ENCODE measurements at regions not wholly inside any gene's neighbourhood (a gene's known extent, or its start where the extent isn't known, plus 50 kb on each side); places are given as distances from the start of the nearest gene placed in this dataset.

GRCh38 chr11:42727879-42728278 lies 583.9 kb upstream of the API5 start:
- TF ChIP-seq CTCF (conservative IDR thresholded peaks at IDR 0.05 in 1 of 2, IDR thresholded peaks at IDR 0.05 in 1 of 2; ENCODE audit: low read depth in 1 of 2, low read length in 2 of 2) (no peak), EZH2 (IDR thresholded peaks at IDR 0.05; ENCODE audit: low read length, missing control alignments) (no peak)
